ENCODE measurements at regions not wholly inside any gene's neighbourhood (a gene's known extent, or its start where the extent isn't known, plus 50 kb on each side); places are given as distances from the start of the nearest gene placed in this dataset.

DNA sequence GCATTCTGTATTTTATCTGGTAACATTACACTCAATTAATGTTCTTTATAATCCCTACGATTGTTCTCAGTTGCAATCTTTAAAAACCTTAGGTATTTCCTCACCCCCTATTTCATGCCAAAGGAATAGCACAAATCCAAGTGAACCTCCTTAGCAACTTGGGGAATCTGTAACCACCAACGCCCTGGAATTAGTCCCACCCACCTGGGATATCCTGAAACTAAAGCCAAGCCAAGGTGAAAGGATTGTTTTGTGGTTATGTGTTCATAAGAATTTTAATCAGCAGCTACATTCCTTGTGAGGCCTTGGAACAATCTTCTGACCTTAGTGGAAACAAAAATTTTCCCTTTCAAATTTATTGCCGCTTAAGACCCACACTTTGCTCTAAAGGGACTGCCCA lies 908.7 kb downstream of the TTLL7 start:
- TF ChIP-seq CTCF (IDR thresholded peaks at IDR 0.05) (no peak), POLR2A (IDR thresholded peaks at IDR 0.05) (no peak)
